ENCODE measurements at regions not wholly inside any gene's neighbourhood (a gene's known extent, or its start where the extent isn't known, plus 50 kb on each side); places are given as distances from the start of the nearest gene placed in this dataset.

GRCh38 chr1:216824511-216824910, 101.3 kb upstream of the ESRRG start:
- DNase-seq, result no peak

GRCh38 chr1:216823731-216824130, 100.5 kb upstream of the ESRRG start:
- no peak for DNase-seq

GRCh38 chr1:216822480-216822879, 99.3 kb upstream of the ESRRG start:
- DNase-seq, result no peak

GRCh38 chr1:216820345-216820744, 97.1 kb upstream of the ESRRG start:
- DNase-seq, result no peak

GRCh38 chr1:216818284-216818683, 95.1 kb upstream of the ESRRG start:
- no peak for DNase-seq

- peak in 28 of 56 donors; percentile 3 to 52 (median 18) for DNase-seq
These were observed 92.3 kb upstream of the ESRRG start for GRCh38 chr1:216815260-216816131.

GRCh38 chr1:216814576-216815259, 91.5 kb upstream of the ESRRG start:
- DNase-seq, result no peak

- no peak for DNase-seq
These were observed 89.7 kb upstream of the ESRRG start for GRCh38 chr1:216812966-216813365.

- no peak for DNase-seq
These were observed 86.4 kb upstream of the ESRRG start for GRCh38 chr1:216809649-216810048.

GRCh38 chr1:216807696-216808095, 84.5 kb upstream of the ESRRG start:
- no peak for DNase-seq

- DNase-seq, result peak in 3 of 56 donors; percentile 1 to 29 (median 8)
These were observed 82.7 kb upstream of the ESRRG start for GRCh38 chr1:216805953-216806352.

GRCh38 chr1:216805233-216805632, 82.0 kb upstream of the ESRRG start:
- peak in 1 of 56 donors; percentile 26 for DNase-seq

GRCh38 chr1:216804111-216804510, 80.9 kb upstream of the ESRRG start:
- peak in 3 of 56 donors; percentile 1 to 21 (median 4) for DNase-seq

- DNase-seq, result no peak
These were observed 71.4 kb upstream of the ESRRG start for GRCh38 chr1:216794586-216794985.

GRCh38 chr1:216793973-216794372, 70.7 kb upstream of the ESRRG start:
- no peak for DNase-seq

- no peak for DNase-seq
These were observed 70.1 kb upstream of the ESRRG start for GRCh38 chr1:216793303-216793702.

- no peak for DNase-seq
These were observed 65.4 kb upstream of the ESRRG start for GRCh38 chr1:216788671-216789070.

GRCh38 chr1:216785737-216786136, 62.5 kb upstream of the ESRRG start:
- no peak for DNase-seq

GRCh38 chr1:216785221-216785620, 62.0 kb upstream of the ESRRG start:
- DNase-seq, result no peak

GRCh38 chr1:216779686-216780085, 56.5 kb upstream of the ESRRG start:
- DNase-seq, result no peak

GRCh38 chr1:216778737-216779136, 55.5 kb upstream of the ESRRG start:
- no peak for DNase-seq

- DNase-seq, result no peak
These were observed 53.9 kb upstream of the ESRRG start for GRCh38 chr1:216777148-216777547.

Data from amygdala (tissue), 56 donors.